Choroid plexus epithelial cell (primary cell): ENCODE measurements at regions not wholly inside any gene's neighbourhood (a gene's known extent, or its start where the extent isn't known, plus 50 kb on each side); places are given as distances from the start of the nearest gene placed in this dataset.
A peak's percentile ranks its signal among the peaks of the same experiment; 100 is the strongest.

ENCODE experiments used
- DNase-seq: peaks from one replicate; pipeline ENCODE4 v3.0.0-alpha.2; 2010; ENCODE audit warnings: low read depth
- H3K4me3 ChIP-seq: 2 replicates; pipeline ENCODE4 v1.5.1; 2011; ENCODE audit warnings: low read depth, mild to moderate bottlenecking, control low read depth, low read length, moderate library complexity
- CTCF ChIP-seq: conservative IDR thresholded peaks from 2 replicates; pipeline ENCODE4 v1.5.1; 2011; ENCODE audit warnings: low read depth, mild to moderate bottlenecking, control low read depth, inconsistent platforms, low read length, moderate library complexity

GRCh38 chr6:88251301-88251700, 85.2 kb upstream of the CNR1 start:
- no peak for DNase-seq
- no peak overlapping the region for H3K4me3 ChIP-seq
- no peak for TF ChIP-seq CTCF

GRCh38 chr6:88248709-88249321, 82.7 kb upstream of the CNR1 start:
- peak; percentile 5 for DNase-seq
- TF ChIP-seq CTCF = no peak
- no peak overlapping the region for H3K4me3 ChIP-seq

- TF ChIP-seq CTCF = no peak
- no peak for DNase-seq
- H3K4me3 ChIP-seq = no peak overlapping the region
These were observed 80.5 kb upstream of the CNR1 start for GRCh38 chr6:88246654-88247053.

DNA sequence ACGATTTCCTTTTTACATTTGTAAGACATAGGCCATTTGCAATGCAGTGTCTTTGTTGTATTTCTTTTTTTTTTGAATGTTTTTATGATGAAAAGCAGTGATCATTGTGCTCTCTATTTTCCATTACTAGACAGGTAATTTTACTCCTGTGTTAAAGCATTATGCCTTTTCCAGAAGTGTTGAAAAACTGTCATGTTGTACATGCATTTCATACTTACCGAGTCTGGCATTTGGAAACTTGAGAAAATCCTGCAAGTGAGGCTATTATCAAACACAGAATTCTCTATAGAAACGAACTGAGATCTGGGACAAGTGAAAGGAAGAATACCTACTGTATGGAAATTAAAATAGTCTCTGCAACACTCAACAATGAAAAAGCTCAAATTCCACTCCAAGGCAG, 78.6 kb upstream of the CNR1 start:
- no peak for DNase-seq
- no peak for TF ChIP-seq CTCF
- no peak overlapping the region for H3K4me3 ChIP-seq

DNA sequence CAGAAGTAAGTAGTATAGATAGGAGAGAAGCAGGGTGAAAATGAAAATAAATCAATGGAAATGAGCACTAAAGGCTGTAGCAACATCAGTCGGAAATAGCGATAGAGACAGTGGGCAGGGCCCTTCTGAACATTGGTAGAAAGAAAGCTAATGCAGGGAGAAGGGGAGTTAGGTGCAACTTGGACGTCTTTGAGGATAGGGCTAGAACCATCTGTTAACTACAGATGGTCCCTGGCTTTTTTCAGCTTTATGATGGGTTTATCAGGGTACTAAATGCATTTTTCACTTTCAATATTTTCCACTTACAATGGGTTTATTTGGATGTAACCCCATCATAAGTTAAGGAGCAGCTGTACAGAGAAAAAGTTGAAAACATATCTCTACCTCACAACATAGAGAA, 72.8 kb upstream of the CNR1 start:
- DNase-seq = no peak
- no peak for TF ChIP-seq CTCF
- H3K4me3 ChIP-seq = no peak overlapping the region

- peak; percentile 75 for DNase-seq
- TF ChIP-seq CTCF = peak; percentile 76
- H3K4me3 ChIP-seq = no peak overlapping the region
These were observed 71.9 kb upstream of the CNR1 start for GRCh38 chr6:88238065-88238464.

DNA sequence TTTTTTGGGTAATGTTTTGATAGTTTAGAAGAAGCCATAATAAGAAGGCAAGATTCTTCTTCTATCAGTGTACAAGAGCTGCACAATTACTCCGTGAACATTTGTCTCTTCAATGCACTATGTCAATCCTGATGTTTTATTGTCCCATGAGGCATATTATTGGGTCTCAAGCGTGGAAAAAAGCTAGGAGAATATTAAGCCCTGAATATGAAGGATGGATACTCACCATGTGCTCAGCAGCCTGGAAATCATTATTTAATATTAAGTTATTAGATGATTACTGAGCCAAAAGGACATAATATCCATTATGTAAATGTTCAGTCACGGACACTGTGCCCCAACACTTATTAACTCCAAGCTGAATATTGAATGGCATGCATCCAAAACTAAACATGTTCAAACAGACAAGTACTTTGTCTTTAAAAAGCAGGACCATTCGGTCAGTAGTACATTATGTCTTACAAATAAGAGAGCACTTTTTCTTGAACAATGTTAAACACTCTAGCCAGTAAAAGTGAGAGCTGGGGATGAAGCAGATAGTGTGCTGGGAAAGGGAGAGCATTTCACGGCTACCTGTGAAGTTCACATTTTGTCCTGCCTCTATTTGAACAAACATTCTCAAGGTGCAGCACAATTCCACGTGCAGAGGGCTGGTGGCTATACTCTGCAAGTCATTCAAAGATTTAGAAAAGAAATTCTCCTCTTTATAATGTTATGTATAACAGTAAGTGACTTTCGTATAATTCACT, 70.6 kb upstream of the CNR1 start:
- TF ChIP-seq CTCF = no peak
- no peak for DNase-seq
- no peak overlapping the region for H3K4me3 ChIP-seq
